ENCODE measurements at regions not wholly inside any gene's neighbourhood (a gene's known extent, or its start where the extent isn't known, plus 50 kb on each side); places are given as distances from the start of the nearest gene placed in this dataset.
"Not testable (repeated sequence)": the region's sequence is repeated elsewhere in the genome, so short reads cannot be mapped to it uniquely, and the experiment has no call there.

DNA sequence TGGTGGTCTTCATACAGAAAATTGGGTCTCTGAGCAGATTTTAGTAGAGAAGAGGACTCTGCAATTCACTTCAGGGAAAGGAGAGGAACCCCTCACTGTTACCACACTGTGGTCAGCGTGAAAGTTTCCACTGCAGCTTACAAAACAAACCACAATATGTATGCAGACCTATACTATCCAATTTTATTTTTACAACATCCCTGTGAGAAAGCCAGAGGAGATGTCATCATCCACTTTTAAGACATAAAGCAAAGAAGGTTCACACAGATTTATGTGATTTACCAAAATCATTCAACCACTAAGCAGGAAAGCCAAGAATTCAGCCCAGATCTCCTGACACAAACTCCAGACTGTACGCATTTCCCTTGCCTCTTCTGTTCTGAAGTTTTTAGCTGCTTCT is 442.4 kb downstream of the FRK start:
- FAIRE-seq, result no peak

GRCh38 chr6:115617031-115617430 is 443.7 kb downstream of the FRK start:
- no peak for FAIRE-seq

DNA sequence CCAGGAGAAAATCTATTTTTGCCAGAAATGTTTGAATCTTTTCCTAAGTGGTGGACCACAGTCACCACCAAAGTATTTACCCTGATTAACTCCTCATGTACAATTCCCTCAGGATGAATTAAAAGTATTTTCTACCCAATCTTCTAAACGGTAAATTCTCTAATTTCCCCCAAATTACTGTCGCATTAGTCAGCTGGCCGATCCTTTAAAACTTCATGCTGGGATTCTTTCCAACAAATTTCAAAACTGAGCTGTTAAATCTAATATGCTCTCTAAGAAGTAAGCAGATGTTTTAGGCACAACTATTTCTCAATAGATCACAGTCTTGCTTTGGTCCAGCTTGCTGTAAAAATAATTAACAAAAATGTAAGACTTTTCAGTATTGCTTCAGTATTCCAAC is 447.2 kb downstream of the FRK start:
- FAIRE-seq, result no peak

GRCh38 chr6:115612796-115613479 is 447.8 kb downstream of the FRK start:
- FAIRE-seq, result no peak

GRCh38 chr6:115612216-115612615 is 448.5 kb downstream of the FRK start:
- FAIRE-seq, result no peak

- no peak for FAIRE-seq
These were observed 450.0 kb downstream of the FRK start for GRCh38 chr6:115610696-115611095.

- no peak for FAIRE-seq
These were observed 451.6 kb downstream of the FRK start for GRCh38 chr6:115609111-115609510.

- no peak for FAIRE-seq
These were observed 458.2 kb downstream of the FRK start for GRCh38 chr6:115602466-115602865.

DNA sequence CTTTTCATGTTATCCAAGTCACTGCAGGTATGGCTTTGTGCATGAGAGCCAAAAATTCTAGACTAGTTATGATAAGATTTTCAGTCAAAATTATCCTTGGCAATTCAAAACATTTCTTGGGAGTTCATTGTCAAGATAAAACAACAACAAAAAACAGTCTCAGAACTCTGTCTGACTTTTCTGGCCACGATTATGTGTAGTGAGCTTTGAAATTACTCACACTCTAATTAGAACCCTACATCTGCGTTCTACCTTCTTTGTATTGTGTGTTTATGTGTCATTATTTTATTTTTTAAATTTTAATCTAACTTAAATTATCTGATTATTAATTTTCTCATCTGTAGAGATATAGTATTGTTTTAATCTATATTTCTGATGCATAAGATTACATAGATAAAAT is 459.2 kb downstream of the FRK start:
- FAIRE-seq, result no peak

GRCh38 chr6:115601064-115601463 is 459.6 kb downstream of the FRK start:
- FAIRE-seq, result no peak

- FAIRE-seq, result no peak
These were observed 465.8 kb downstream of the FRK start for GRCh38 chr6:115594891-115595290.

GRCh38 chr6:115592025-115592424 is 468.7 kb downstream of the FRK start:
- FAIRE-seq, result no peak

- FAIRE-seq, result not testable (repeated sequence)
These were observed 471.6 kb downstream of the FRK start for GRCh38 chr6:115589072-115589471.

DNA sequence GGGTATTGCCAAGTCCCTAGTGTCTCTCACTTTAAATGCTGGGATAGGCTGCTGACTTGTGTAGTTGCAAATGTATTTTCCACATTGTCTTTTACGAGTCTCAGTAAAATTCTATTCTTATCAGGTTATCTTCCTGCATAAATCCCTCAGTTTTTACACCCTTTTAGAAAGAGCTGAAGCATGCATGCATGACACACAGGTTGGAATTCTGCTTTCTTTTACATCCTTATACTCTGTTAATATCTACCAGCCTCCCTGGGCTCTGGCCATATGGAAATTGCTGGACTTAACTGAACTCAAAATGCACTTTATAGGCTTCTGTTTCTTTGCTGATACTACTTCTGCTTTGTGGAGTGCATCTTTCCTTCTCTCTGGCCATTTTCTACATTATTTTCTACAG is 477.4 kb downstream of the FRK start:
- no peak for FAIRE-seq

GRCh38 chr6:115582386-115582785 is 478.3 kb downstream of the FRK start:
- no peak for FAIRE-seq

DNA sequence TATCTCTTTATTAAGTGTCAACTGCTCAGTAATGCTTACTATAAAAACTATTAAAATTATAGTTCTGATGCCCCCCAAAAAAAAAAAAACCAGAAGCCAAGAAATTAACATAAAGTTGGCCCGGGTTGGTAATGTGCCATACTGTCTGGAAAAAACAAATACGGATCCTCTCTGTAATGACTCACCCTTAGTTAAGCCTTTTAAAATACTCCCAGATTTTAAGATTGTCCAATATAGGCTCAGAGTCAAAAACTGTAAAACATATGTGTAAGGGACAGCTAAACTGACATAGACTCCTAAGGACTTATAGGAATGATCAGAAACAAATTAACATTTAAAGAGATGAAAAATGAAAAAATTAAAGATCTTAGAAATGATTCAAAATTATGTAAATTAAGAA is 481.1 kb downstream of the FRK start:
- peak; percentile 96 for FAIRE-seq

- FAIRE-seq, result no peak
These were observed 483.4 kb downstream of the FRK start for GRCh38 chr6:115577270-115577669.

GRCh38 chr6:115575285-115575684 is 485.4 kb downstream of the FRK start:
- no peak for FAIRE-seq

DNA sequence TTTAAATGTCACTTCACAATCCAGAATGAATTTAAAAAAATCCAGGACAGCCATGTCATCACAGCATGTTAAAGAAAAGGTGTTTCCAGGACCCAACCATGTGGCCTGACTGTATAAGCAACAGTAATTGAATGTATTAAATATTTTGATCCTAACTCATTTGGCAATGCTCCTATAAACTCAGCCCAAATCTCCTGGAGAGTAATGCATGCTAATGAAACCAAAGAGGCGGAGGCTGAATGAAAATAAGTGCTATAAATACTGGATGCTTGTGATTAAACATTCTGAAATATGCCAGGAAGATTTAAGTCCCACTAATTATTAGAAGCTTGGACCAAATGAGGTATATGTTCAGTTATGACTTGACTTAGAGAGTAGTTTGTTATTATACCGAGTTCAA is 486.8 kb downstream of the FRK start:
- FAIRE-seq, result no peak

GRCh38 chr6:115570331-115570730 is 490.4 kb downstream of the FRK start:
- FAIRE-seq, result no peak

GRCh38 chr6:115554060-115554459 is 506.6 kb downstream of the FRK start:
- no peak for FAIRE-seq

GRCh38 chr6:115551527-115551926 is 509.2 kb downstream of the FRK start:
- no peak for FAIRE-seq

DNA sequence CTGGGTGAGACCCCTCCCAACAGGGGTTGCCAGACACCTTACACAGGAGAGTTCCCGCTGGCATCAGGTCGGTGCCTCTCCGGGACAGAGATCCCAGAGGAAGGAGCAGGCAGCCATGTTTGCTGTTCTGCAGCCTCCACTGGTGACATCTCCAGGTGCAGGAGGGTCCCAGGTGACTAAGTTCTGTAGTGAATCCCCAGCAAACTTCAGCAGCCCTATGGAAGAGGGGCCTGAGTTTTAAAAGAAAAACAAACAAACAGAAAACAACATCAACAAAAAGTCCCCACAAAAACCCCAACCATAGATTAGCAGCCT is 515.1 kb downstream of the FRK start:
- no peak for FAIRE-seq

GRCh38 chr6:115544765-115545671 is 515.7 kb downstream of the FRK start:
- FAIRE-seq, result no peak
